ENCODE measurements at regions not wholly inside any gene's neighbourhood (a gene's known extent, or its start where the extent isn't known, plus 50 kb on each side); places are given as distances from the start of the nearest gene placed in this dataset.

DNA sequence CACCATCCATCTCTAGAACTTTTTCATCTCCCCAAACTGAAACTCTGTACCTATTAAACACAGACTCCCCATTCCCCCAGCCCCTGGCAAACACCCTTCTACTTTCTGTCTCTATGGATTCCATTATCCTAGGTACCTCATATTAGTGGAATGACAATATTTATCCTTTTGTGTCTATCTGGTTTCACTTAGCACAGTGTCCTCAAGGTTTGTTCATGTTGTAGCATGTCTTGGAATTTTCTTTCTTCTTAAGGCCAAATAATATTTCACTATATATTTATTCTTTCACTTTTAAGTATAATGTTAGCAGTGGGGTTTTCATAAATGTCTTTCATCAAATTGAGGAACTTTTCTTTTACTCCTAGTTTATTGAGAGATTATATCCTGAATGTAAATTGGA is 56.8 kb upstream of the DSP start:
- H3K4me3 ChIP-seq (ENCODE audit: low read depth, low read length): no peak overlapping the region
- no peak for DNase-seq (ENCODE audit: low read depth)
- TF ChIP-seq CTCF (IDR thresholded peaks at IDR 0.05; ENCODE audit: control insufficient read depth, extremely low read depth, insufficient read depth): no peak

DNA sequence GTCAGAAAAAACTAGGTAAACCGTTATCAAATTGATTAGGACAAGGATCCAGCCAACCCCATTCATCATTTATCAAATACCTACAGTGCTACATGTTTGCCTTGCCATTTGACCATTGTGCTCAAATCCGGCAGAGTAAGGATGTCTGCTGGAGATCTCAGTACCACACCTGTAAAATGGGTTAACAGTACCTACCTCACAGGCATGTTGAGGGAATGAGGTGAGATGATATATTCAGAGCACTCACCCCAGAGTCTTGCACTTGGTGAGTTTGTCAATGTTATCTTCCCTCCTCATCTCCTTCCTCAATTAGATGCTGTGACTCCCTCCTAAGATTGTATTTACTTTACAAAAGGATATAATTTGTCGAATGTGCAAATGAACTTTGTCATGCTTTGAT is 54.5 kb upstream of the DSP start:
- no peak for DNase-seq (ENCODE audit: low read depth)
- no peak for TF ChIP-seq CTCF (IDR thresholded peaks at IDR 0.05; ENCODE audit: control insufficient read depth, extremely low read depth, insufficient read depth)

DNA sequence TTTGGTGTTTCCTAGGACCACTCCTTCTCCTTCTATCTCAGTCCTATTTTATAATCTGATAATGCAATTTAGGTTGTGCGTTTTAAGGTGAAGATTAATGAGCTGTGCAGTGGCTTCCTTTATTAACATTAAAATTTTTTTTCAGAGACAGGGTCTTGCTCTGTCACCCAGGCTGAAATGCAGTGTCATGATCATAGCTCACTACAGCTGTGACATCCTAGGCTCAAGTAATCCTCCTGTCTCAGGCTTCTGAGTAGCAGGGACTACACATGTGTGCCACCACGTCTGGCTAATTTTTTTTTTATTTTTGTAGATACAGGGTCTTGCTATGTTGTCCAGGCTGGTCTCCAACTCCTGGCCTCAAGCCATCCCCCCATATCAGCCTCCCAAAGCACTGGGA is 53.0 kb upstream of the DSP start:
- no peak for TF ChIP-seq CTCF (IDR thresholded peaks at IDR 0.05; ENCODE audit: control insufficient read depth, extremely low read depth, insufficient read depth)
- H3K4me3 ChIP-seq (ENCODE audit: low read depth, low read length): no peak overlapping the region
- no peak for DNase-seq (ENCODE audit: low read depth)

More for the DNA sequence above, 54.5 kb upstream of the DSP start:
- H3K4me3 ChIP-seq (ENCODE audit: low read depth, low read length): no peak overlapping the region

DNA sequence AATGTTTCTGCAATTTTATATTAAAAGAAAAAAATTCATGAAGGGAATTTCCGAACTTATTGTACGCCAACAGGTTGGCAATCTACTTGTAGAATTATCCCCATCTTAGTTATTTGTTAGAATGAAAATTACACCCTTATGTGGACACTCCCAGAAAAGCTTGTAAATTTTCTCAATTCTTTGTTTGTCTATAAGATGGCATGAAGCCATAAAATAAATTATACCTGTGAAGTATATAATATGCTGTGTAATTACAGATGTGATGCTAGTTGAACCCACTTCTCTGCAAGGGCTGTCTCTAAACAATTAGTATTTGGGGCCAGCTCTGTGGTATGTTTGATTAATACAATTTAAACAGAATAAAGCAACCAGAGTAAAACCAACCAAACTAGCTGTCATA is 52.1 kb upstream of the DSP start:
- TF ChIP-seq CTCF (IDR thresholded peaks at IDR 0.05; ENCODE audit: control insufficient read depth, extremely low read depth, insufficient read depth): no peak
- no peak for DNase-seq (ENCODE audit: low read depth)
- no peak overlapping the region for H3K4me3 ChIP-seq (ENCODE audit: low read depth, low read length)
